NOMO-1 (cell line): ENCODE measurements at regions not wholly inside any gene's neighbourhood (a gene's known extent, or its start where the extent isn't known, plus 50 kb on each side); places are given as distances from the start of the nearest gene placed in this dataset.

Experiments used
- DNase-seq, 2 experiments: peaks; one replicate each; lab custom pipeline; 2025; ENCODE audit not compliant: unreplicated experiment in 2 of 2; lab: John Stamatoyannopoulos, UW

DNA sequence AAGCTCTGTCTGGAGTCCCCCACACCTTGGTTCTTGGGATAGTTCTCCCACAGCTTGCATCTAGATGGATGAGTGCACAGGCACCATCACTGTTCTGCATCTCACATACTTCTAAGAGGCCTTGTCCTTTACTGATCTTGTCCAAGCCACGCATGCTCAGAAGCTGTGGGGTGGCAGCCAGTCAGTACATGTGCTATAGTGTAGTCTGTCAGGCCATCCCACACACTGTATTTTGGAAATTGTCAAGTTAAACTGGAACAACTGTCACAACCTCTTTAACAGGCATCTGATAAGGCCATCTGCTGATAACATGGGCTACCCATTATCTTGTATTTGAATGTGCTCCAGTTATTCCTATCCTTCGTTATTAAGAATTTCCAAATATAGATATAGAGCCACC lies 296.5 kb upstream of the AZI2 start:
- no peak for DNase-seq

DNA sequence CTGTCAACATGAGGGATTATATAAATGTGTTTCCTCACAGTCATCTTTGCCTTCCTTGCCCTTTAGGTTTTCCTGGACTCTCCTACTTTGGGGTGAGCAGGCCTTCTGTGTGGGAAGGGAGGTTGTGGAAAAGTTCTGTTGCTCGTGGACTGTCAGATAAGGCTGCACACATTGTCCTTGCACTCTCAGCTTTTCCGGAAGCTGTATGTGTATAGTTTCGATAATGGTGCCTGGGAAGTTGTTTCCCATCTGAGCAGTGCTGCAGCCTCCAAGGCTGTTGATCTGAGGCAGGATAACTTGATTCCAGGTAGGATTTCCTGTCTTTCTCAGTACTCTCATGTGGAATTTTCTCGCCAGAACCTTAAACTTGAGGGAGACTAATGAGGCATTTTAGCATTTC lies 297.8 kb upstream of the AZI2 start:
- DNase-seq = no peak

DNA sequence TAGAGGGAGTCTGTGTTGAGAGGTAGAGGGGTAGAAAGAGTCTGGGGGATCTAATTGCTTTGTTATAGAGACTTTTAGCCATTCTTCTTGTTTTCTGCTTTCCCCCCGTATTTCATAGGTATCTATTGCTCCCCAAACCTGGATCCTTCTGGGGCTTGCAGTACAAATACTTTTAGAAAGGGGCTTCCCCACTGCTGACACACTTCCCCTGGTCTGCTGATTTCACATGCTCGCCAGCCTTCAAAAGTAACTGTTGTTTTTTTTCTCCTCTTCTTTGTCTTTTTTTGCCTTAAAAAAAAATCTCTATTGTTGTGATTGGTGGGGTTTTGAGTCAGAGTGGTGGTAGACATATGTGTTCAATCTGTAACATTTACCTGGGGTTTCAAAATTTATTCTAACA lies 300.6 kb upstream of the AZI2 start:
- no peak for DNase-seq

GRCh38 chr3:28651159-28651558 lies 302.5 kb upstream of the AZI2 start:
- DNase-seq = no peak

- no peak for DNase-seq
Observed at GRCh38 chr3:28664123-28664522, 315.5 kb upstream of the AZI2 start.

- DNase-seq = peak; percentile 1 to 34
Observed at GRCh38 chr3:28667646-28668621, 319.3 kb upstream of the AZI2 start.

GRCh38 chr3:28669870-28670269 lies 321.2 kb upstream of the AZI2 start:
- DNase-seq = no peak

GRCh38 chr3:28672406-28672805 lies 323.8 kb upstream of the AZI2 start:
- no peak for DNase-seq

GRCh38 chr3:28673446-28673845 lies 324.8 kb upstream of the AZI2 start:
- DNase-seq = no peak

- no peak for DNase-seq
Observed at GRCh38 chr3:28674212-28674611, 325.6 kb upstream of the AZI2 start.

- no peak for DNase-seq
Observed at GRCh38 chr3:28677581-28677980, 329.0 kb upstream of the AZI2 start.

- DNase-seq = no peak
Observed at GRCh38 chr3:28678086-28678485, 329.5 kb upstream of the AZI2 start.

- DNase-seq = no peak
Observed at GRCh38 chr3:28680050-28680449, 331.4 kb upstream of the AZI2 start.

GRCh38 chr3:28682121-28682520 lies 333.5 kb upstream of the AZI2 start:
- no peak for DNase-seq

- no peak for DNase-seq
Observed at GRCh38 chr3:28690176-28690575, 341.6 kb upstream of the AZI2 start.

DNA sequence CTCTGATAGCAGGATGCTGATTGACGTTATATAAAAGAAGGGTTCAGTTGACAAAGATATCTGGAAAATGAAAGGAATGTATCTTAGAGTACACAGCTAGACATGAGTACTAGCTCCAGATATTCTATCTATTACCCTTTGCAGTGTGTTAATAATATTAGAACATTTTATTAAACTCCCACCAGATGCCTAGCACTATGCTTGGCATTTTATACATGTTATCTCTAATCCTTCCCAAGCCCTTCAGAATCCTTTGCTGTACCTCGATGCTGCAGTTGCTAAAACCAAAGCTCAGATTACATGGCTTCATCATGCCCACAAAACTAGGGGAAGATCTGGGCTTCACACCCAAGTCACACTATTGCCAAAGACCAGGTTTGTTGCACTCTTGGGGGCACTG lies 350.1 kb upstream of the AZI2 start:
- no peak for DNase-seq

GRCh38 chr3:28699283-28699682 lies 350.7 kb upstream of the AZI2 start:
- DNase-seq = no peak

DNA sequence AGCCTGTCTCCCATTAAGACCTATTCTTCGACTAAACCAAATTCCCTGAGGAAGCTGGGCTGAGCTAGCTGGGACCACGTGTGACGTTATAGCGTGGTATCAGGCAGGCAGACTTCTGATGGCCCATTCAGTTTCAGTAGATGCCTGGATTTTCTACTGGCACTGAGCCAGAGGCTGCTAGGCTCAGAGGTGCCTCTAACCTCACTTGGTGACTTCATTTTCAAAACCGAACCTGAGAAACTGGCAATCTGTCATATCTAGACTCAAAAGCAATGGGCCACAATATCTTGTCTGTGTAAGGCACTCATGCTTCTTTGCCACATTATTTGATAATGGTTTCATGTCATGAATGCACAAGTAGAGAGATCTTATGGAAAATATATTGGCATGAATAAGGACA lies 352.1 kb upstream of the AZI2 start:
- DNase-seq = no peak

- DNase-seq = no peak
Observed at GRCh38 chr3:28703843-28704242, 355.2 kb upstream of the AZI2 start.

DNA sequence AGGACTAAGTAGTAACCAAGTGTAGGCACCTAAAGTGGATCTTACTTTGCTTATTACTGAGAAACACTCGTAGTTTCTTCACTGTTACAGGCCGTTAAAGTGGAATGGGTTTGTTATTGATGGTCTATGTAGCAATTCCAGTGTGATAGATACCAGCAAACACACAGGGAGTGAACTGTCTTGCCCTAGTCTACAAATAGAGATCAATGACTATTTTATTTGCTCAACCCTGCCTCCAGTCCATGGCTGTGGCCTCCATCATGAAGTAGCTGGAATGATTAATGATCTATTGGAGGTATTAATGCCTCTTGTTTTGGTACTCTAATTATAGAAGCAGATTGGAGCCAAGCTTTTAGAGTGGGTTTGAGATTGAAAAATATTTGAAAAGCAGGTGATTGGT lies 362.7 kb upstream of the AZI2 start:
- no peak for DNase-seq

DNA sequence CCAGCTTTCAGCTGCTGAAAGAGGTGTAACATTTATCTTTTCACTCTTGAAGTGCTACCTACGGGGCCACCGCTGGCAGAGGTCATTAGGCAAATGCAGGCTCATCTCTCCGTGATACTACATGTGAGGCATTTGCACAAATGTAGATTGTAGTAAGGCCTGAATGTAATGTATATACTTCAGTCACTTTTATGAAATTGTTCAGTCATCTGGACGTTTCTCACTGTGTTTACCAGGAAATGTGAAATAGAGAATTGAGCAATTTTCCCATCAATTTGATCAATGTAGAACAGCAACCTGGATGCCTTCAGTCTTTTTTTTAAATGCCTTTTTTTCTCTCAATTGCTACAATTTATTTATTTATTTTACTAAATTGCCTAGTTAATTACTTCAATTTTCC lies 368.3 kb upstream of the AZI2 start:
- no peak for DNase-seq

DNA sequence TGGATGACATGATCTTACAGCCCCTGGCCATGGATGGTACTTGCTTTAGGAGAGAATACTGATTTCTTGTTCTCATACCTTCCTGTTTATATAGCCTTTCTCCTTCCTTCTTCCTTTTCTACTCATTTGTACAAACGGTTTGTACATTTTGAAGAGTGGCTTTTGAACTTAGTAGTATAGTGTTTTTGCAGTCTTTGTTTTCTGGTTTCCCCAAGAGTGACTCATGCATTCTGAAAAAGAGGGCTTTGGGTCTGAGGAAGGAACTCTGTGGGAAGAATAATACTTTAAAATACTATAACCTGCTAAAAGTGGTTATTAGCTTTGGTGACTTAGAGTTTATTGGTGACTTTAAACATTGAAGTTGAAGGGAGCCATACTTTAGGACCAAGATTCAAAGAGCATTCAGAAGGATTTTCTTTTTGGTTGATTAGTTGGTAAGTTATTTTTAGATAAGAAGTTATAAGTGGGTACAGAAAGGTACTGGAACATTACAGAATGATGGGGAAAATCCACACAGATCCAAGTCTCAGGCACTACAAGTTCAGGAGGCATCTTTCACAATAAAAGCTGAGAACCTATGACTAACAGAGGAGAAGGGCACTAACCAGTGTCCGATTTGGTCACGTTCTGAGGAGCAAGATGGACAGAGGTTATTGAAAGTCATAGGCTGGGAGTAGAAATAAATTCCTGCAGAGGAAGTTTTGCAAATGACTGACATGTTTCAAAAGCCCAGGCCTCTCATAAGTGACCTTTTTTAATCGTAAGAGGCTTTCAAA lies 369.6 kb upstream of the AZI2 start:
- no peak for DNase-seq
